Fibroblast of the aortic adventitia (primary cell): ENCODE measurements at regions not wholly inside any gene's neighbourhood (a gene's known extent, or its start where the extent isn't known, plus 50 kb on each side); places are given as distances from the start of the nearest gene placed in this dataset.

Experiments used
- DNase-seq: peaks from one replicate; pipeline ENCODE4 v3.0.0-alpha.2; 2010; ENCODE audit warnings: low read depth
- H3K4me3 ChIP-seq: 2 replicates; pipeline ENCODE4 v1.5.1; 2011; ENCODE audit warnings: low read depth, mild to moderate bottlenecking, control low read depth, low read length, moderate library complexity
- TF ChIP-seq, protein P1 (sequence below): IDR thresholded peaks from 2 replicates; pipeline ENCODE4 v1.5.1; 2011; ENCODE audit warnings: mild to moderate bottlenecking, low read length, control low read depth, inconsistent platforms; ENCODE audit not compliant: insufficient read depth

DNA sequence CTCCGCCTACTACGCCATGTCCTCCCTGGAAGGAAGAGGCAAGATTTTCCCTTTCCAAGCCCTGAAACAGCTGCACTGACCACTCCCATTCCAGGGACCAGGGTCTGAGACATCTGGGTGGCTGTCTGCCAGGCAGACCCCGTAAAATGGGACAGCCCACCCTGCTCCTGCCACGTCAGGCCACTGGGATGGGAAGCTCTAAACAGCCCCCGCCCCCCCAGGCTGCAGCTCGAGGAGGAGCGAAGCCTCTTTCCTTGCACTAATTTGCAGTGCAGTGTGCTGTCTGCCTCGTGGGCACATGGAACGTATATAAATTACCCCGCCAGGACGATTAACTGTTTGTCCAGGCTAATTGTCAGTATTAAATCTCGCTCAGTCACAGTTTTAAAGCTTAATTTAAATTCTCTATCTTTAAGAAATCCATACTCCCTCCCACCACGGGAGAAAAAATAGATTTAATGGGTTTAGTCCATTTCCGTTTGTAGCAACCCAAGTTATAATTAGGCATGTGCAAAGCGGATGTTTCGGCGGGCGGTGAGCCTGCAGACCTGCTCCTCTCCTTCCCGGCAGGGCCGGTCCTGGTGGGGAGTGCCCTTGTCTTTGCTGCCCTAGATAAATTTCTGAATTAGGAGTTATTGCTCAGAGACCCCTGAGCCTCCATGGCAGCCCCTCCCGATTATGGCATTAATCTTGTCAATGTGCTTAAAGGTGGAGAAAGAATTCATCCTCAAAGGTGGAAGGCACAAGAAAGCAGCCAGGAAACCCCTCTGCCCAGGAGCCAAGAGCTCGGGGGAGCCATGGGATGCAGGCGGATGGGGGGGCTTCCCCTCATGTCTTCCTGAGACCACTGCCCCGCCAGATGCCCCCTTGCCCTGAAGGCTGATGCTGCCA is 268.0 kb upstream of the TNRC6C start:
- no peak for DNase-seq
- TF ChIP-seq, protein P1, sequence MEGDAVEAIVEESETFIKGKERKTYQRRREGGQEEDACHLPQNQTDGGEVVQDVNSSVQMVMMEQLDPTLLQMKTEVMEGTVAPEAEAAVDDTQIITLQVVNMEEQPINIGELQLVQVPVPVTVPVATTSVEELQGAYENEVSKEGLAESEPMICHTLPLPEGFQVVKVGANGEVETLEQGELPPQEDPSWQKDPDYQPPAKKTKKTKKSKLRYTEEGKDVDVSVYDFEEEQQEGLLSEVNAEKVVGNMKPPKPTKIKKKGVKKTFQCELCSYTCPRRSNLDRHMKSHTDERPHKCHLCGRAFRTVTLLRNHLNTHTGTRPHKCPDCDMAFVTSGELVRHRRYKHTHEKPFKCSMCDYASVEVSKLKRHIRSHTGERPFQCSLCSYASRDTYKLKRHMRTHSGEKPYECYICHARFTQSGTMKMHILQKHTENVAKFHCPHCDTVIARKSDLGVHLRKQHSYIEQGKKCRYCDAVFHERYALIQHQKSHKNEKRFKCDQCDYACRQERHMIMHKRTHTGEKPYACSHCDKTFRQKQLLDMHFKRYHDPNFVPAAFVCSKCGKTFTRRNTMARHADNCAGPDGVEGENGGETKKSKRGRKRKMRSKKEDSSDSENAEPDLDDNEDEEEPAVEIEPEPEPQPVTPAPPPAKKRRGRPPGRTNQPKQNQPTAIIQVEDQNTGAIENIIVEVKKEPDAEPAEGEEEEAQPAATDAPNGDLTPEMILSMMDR = no peak
- no peak overlapping the region for H3K4me3 ChIP-seq

DNA sequence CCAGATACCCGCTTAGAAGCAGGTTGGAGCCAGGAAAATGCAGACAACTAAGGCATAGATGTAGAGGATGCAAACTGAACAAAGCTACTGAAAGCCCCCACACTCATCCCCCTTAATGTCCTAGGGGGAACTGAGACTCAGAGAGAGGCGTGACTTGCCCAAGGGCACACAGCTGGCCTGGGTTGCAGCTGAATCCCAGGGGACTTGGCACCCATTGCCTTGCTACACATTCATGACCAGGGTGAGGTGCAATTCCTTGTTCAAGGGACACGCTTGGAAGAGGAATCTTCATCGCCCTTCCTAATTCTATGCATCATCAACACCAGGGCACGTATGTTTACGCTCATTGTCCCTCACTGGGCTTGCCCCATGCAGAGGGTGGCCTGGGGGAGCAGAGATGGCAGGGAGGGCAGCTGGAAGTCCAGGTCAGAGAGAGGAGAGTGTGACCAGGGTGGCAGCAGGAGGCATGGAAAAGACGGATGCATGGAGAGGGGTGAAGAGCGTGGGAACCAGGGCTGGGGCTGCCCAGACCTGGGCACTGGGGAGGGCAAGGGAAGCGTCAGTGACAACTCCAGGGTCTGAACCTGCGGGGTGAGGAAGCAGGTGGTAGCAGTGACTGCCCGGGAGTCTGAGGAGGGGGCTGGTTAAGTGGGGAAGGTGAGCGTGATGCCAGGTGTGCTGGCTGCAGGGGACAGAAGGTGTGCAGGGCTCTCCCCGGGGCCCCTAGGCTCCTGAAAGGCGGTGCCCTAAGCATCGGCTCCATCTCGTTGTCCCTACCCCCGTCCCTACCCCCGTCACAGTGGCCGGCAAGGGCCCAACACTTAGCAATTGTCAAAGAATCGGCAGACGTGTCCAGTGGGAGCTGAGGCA is 267.1 kb upstream of the TNRC6C start:
- TF ChIP-seq, protein P1 = no peak
- no peak for DNase-seq
- no peak overlapping the region for H3K4me3 ChIP-seq

GRCh38 chr17:77692571-77693161 is 265.8 kb upstream of the TNRC6C start:
- DNase-seq = peak; percentile 25
- TF ChIP-seq, protein P1 = no peak

DNA sequence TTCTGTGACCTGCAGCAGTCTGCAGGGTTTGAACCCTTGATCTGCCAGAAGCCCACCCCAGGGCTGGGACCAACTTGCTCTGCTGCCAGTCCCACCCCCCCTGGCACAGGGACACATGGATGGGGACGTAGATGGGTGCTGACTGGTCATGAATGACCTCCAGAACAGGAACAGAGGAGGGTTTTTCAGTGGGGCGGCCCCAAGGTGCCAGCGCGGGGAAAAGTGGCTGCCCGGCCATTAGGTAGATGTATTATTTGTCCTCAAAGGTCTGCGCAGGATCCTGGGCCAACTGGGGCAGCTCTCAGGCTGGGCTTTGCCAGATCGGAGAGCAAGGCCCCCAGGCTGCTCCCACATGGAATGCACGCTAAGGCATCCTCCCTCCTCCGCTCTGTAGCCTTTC is 265.2 kb upstream of the TNRC6C start:
- no peak for DNase-seq
- no peak overlapping the region for H3K4me3 ChIP-seq
- TF ChIP-seq, protein P1 = no peak

More at GRCh38 chr17:77692571-77693161, 265.8 kb upstream of the TNRC6C start:
- no peak overlapping the region for H3K4me3 ChIP-seq

DNA sequence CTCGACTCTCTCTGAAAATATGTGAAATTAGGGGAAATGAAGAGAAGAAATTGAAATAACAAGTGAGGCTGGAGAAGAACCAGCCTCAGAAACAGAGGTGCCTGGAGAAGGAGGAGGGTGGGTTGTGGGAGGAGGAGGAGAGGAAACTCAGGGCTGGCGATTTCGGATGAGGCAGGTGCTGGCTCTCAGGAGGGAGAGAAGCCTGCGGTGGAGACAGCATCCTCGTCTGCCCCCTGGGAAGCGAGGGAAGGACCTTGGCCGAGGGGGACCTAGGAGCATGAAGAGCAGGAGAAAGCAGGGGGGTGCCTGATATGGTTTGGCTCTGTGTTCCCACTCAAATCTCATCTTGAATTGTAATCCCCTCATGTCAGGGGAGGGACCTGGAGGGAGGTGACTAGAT is 264.7 kb upstream of the TNRC6C start:
- H3K4me3 ChIP-seq = no peak overlapping the region
- DNase-seq = no peak
- TF ChIP-seq, protein P1 = no peak
